ENCODE measurements at regions not wholly inside any gene's neighbourhood (a gene's known extent, or its start where the extent isn't known, plus 50 kb on each side); places are given as distances from the start of the nearest gene placed in this dataset.

DNA sequence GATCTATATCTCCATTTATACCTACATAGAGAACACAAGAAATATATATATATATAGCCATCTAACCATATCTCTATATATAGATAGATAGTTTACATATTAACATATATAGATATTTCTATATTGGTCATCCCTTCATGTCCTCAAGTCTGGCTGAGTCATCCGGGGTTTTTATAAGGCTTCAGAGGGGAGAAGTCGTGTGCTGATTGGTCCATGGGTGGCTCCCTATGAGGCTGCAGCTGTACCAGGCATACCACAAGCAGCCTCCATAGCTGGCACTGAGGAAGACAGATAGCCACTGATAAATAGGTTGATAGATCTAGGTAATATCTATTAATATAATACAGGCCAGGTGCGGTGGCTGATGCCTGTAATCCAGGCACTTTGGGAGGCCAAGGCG is 618.3 kb upstream of the SETBP1 start:
- DNase-seq (ENCODE audit: low read depth), result no peak

DNA sequence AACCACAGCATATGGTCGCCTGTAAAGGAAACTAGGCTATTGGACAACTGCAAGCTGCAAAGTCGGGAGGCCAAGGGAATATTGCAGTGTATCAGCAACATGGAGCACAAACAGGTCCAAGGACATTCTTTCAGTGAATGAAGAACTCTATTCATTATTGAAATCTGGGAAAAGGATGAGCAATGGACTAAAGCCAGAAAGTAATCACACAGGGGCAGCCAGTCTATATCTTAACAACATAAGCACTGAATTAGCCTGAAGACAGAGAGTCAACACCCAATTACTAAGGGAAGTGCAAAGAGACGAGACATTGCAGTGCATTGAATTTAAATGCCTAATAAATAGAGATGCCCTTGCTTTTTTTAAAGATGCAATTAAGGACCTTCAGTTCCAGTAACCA is 615.5 kb upstream of the SETBP1 start:
- no peak for DNase-seq (ENCODE audit: low read depth)

DNA sequence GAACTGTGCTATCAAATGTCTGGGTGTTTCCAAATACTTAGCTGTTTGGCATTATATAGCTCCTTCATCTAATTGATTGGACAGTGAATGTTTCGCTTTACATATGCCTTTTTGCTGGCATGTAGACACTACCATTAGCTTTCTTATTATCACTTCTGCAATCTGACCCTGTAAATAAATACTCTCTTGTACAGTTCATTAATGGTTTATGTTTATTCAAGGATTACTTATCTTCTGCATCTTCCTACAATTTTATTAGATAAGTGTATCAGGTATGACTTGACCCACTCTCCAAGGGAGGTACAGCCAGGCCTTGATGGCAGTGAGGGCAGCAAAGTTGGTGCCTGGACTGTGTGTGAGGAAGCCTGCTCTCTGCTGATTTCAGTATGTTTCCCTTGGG is 614.1 kb upstream of the SETBP1 start:
- no peak for DNase-seq (ENCODE audit: low read depth)

GRCh38 chr18:44067186-44067585 is 613.5 kb upstream of the SETBP1 start:
- DNase-seq (ENCODE audit: low read depth), result no peak

DNA sequence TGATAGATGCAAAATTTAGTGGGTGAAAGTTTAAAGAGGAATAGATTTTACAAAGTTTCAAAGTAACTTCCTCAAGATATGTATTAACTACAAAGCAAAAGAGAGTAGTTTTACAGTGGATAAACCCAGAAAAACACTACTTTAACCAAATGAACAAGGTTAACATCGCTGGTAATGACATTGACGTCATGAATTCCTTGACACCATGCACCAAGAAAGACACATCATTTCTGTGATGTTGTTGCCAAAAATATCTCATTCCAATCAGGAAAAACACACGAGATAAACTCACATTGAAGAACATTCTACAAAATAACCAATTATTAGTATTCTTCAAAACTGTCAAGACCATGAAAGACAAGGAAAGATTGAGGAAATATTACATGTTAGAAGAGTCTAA is 605.6 kb upstream of the SETBP1 start:
- DNase-seq (ENCODE audit: low read depth), result no peak

- no peak for DNase-seq (ENCODE audit: low read depth)
These were observed 601.1 kb upstream of the SETBP1 start for GRCh38 chr18:44079606-44080005.

- no peak for DNase-seq (ENCODE audit: low read depth)
These were observed 600.6 kb upstream of the SETBP1 start for GRCh38 chr18:44080054-44080453.

GRCh38 chr18:44089732-44090131 is 591.0 kb upstream of the SETBP1 start:
- DNase-seq (ENCODE audit: low read depth), result no peak

GRCh38 chr18:44090453-44090852 is 590.2 kb upstream of the SETBP1 start:
- no peak for DNase-seq (ENCODE audit: low read depth)

DNA sequence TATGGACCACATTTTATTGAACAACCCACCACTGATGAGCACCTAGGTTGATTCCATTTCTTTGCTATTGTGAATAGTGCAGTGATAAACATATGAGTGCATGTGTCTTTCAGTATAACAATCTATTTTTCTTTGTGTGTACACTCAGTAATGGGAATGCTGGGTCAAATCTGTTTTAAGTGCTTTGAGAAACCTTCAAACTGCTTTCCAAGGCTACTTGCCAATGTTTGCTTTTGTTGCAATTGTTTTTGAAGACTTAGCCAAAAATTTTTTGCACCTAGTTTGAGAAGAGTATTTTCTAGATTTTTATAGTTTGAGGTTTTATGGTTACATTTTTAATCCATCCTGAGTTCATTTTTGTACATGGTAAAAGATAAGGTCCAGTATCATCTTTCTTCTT is 587.4 kb upstream of the SETBP1 start:
- no peak for DNase-seq (ENCODE audit: low read depth)

- no peak for DNase-seq (ENCODE audit: low read depth)
These were observed 584.7 kb upstream of the SETBP1 start for GRCh38 chr18:44096016-44096415.

DNA sequence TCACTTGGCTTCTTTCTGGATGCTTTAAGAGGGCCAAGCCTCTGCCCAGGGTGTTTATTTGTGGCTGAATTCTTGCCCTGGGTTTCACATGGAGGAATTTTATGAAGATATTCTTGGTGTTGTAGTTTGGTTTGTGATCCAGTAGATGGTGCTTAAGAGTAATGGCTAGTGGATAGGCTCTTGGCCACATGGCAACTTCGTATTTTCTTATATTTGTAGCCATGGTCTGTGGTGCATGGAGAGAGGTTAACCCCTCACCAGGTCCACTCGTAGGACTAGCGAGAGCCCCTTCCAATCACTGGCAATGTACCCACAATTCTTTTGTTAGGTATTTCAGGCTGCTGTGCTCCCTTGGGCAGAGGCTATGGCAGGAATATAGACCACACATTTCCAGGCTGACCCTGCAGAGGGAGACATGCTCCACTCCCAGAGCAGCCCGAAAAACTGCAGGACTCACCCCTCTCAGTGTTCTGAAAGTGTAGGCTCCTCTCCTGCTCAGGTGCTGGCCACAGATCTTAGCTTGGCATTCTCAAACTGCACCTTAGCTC is 582.1 kb upstream of the SETBP1 start:
- no peak for DNase-seq (ENCODE audit: low read depth)

DNA sequence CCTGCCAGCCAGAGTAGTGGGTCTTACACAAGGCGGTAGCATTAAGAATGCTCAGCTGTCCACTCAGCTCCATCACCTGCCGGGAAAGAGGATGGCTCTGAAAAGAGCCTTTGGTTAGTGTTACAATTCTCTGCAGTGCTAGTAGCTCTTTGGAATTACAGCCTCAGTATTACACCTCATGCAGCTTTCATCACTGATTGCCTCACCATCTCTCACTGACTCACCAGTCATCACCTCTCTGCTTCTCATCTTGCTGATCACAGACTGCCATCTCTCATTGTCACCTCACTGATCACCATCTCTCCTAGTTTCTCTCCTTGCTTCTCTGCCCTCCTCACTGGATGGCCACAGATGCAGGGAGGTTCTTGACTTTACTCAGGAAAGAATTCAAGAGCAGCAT is 573.5 kb upstream of the SETBP1 start:
- DNase-seq (ENCODE audit: low read depth), result no peak

- DNase-seq (ENCODE audit: low read depth), result no peak
These were observed 569.4 kb upstream of the SETBP1 start for GRCh38 chr18:44111337-44111736.

GRCh38 chr18:44117821-44118220 is 562.9 kb upstream of the SETBP1 start:
- DNase-seq (ENCODE audit: low read depth), result no peak

DNA sequence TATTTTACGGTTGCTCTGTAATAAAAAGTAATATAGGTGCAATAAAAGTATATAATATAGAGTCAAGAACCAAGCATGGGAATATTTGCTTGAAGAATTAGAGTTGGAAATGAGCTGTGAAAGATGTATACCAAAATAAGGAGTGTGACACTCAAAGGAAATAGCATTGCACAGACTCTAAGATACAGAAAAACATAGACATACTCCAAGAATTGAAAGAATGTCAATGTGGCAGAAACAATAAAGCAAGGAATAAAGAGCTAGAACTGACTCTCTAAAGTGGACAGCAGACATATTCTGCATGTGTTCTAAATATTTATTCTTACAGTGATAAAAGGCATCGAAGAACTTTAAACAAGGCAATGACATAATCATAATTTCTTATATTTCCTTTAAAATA is 561.1 kb upstream of the SETBP1 start:
- no peak for DNase-seq (ENCODE audit: low read depth)

DNA sequence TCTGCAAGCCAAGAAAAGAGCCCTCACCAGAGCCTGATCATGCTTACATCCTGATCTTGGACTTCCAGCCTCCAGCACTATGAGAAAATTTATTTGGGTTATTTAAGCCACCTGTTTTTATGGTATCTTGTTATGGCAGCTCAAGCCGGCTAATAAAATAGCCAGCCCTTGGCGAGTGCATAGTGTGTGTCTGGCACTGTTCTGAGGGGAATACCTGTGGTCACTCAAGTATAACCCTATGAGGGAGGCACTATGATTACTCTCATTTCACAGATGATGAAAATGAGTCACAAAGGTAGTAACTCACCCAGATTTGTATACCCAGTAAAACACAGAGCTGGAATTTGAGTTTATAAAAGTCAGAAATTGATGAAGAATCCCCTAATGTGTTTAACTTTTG is 556.9 kb upstream of the SETBP1 start:
- no peak for DNase-seq (ENCODE audit: low read depth)

GRCh38 chr18:44125446-44125845 is 555.2 kb upstream of the SETBP1 start:
- DNase-seq (ENCODE audit: low read depth), result no peak

GRCh38 chr18:44126598-44126997 is 554.1 kb upstream of the SETBP1 start:
- DNase-seq (ENCODE audit: low read depth), result no peak

DNA sequence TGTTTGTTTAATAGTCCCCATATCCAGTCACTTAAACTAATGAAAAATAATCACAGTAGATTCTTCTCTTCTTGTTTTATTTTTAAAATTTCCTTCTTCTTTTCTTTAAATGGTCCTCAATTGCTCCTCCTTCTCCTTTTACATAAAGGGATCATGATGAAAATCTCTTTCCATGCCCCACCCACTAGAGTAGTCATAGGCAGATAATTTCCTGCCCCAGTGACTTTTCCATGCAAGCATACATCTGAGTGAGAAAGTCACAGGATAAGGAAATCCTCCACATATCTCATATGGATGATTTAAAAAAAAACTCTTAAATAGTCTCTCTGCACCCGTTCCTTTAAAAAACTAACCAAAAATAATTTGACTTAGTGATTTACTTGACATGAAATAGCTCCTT is 552.3 kb upstream of the SETBP1 start:
- DNase-seq (ENCODE audit: low read depth), result no peak

GRCh38 chr18:44130376-44130942 is 550.2 kb upstream of the SETBP1 start:
- no peak for DNase-seq (ENCODE audit: low read depth)

DNA sequence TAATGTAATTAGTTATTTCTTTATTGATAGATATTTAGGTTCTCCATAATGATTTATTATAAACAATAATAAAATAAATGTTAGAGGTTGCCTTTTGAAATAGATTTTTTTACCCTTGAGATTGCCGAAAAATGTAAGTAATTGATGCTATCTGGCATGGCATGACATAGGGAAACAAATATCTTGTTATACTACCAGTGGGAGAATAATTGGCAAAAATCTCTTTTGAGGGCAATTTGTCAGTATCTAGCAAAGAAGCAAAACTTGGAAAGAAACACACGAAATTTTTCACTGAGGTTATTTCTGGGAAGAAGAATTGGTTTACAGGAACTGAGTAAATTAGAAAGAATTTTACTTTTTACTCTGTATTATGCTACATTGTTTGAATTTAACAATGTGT is 547.2 kb upstream of the SETBP1 start:
- DNase-seq (ENCODE audit: low read depth), result no peak

GRCh38 chr18:44134447-44134846 is 546.2 kb upstream of the SETBP1 start:
- DNase-seq (ENCODE audit: low read depth), result no peak

- no peak for DNase-seq (ENCODE audit: low read depth)
These were observed 544.9 kb upstream of the SETBP1 start for GRCh38 chr18:44135741-44136140.

DNA sequence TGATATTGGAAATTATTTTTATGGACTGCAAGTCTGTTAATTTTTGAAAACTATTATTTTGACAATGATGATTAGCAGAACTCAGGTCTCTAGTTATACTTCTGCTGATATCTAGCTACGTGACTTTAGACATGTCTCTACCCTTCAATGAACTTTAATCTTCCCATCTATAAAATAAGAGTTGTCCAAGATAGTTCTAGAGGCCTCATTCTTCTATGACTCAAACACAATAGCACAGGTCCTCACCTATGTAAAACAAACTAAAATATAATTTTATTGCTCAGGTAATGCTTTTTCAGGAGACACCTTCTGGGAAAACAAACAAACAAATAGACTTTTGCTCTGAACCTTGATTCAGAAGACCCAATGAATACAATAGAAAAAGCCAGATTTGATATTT is 544.4 kb upstream of the SETBP1 start:
- no peak for DNase-seq (ENCODE audit: low read depth)

Measured in stimulated activated CD8-positive, alpha-beta memory T cell treated with anti-CD3 and anti-CD28 coated beads, Interleukin-4, amount 100 ng/mL, for 24 hours (primary cell).